GM18907 (cell line): ENCODE measurements at regions not wholly inside any gene's neighbourhood (a gene's known extent, or its start where the extent isn't known, plus 50 kb on each side); places are given as distances from the start of the nearest gene placed in this dataset.
"Not testable (repeated sequence)": the region's sequence is repeated elsewhere in the genome, so short reads cannot be mapped to it uniquely, and the experiment has no call there.

Source experiments
- ATAC-seq: cut with Tn5 transposase; IDR thresholded peaks from one replicate; pipeline ENCODE4 v1.9.1; 2021; ENCODE audit warnings: mild to moderate bottlenecking, moderate library complexity; ENCODE audit not compliant: unreplicated experiment

GRCh38 chr10:4643471-4643870 lies 182.5 kb upstream of the AKR1E2 start:
- no peak for ATAC-seq

DNA sequence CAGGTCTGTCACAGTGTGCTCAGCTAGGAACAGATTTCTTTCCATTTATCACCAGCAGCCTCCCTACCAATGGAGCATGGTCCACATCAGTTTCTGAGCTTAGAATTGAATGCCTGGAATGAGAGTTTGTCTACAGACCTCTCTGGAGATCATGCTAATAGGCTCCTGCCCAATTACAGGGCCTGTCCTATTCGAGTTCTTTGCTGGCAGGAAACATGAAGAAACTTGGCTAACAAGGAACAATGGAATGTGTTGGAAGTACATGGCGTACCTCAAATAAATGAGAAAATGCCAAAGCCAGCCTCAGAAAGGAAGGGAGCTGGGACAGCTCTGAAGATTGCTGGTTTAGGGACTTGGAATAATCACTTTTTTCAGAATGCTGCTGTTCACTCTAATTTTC lies 186.0 kb upstream of the AKR1E2 start:
- ATAC-seq = no peak

DNA sequence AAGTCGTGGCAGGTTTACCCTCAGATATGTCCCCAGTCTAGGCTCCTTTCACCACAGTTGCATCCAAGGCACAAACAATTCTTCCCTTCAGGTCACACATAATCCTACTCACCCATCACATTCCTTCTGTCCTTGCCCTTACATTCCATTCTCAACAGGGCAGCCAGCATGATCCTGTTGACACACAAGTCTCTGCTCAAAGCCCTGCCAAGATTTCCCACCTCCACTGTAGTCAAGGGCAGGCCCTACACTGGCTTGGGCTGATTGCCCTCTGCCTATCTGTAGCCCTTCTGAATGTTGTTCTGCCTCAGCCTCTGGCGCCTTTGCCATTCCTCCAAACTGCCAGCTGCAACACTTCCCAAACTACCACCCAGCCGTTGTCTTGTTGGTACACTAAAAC lies 187.9 kb upstream of the AKR1E2 start:
- ATAC-seq = no peak

- ATAC-seq = no peak
Observed at GRCh38 chr10:4637657-4638056, 188.3 kb upstream of the AKR1E2 start.

GRCh38 chr10:4635883-4636282 lies 190.1 kb upstream of the AKR1E2 start:
- ATAC-seq = no peak

GRCh38 chr10:4635388-4635787 lies 190.6 kb upstream of the AKR1E2 start:
- ATAC-seq = no peak

- ATAC-seq = no peak
Observed at GRCh38 chr10:4633776-4634175, 192.2 kb upstream of the AKR1E2 start.

GRCh38 chr10:4633186-4633585 lies 192.8 kb upstream of the AKR1E2 start:
- no peak for ATAC-seq

GRCh38 chr10:4632757-4633156 lies 193.2 kb upstream of the AKR1E2 start:
- ATAC-seq = no peak

GRCh38 chr10:4626919-4627318 lies 199.1 kb upstream of the AKR1E2 start:
- no peak for ATAC-seq

DNA sequence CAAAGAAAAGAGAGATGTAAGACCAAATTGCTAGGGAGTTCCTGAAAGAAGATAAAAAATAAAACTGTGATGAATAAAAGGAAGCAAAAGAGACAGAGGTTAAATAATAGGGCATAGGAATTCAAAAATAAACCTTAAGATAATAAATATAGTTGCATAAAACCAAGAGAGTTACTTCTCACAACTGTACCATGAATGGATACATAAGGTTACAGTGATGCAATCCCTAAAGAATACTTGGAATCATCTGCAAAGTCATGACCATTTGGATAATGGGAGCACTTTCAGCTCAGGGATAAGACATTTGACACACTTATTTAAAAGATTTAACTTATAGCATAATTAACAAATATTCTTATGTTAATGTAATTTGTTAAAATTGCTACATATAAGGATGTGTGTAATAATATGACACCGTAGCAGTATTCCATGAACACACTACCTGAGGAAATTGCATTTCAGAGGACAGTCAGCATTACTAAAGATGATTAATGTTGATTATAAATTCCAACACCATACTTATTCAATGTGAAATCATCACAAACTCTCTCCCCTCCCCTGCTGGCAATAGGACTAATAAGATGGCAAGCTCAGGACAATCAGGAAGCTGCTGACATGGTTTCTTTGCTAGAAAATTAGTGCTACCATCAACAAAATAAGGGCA lies 202.1 kb upstream of the AKR1E2 start:
- ATAC-seq = no peak

- peak; percentile 88 for ATAC-seq
Observed at GRCh38 chr10:4623200-4623599, 202.8 kb upstream of the AKR1E2 start.

DNA sequence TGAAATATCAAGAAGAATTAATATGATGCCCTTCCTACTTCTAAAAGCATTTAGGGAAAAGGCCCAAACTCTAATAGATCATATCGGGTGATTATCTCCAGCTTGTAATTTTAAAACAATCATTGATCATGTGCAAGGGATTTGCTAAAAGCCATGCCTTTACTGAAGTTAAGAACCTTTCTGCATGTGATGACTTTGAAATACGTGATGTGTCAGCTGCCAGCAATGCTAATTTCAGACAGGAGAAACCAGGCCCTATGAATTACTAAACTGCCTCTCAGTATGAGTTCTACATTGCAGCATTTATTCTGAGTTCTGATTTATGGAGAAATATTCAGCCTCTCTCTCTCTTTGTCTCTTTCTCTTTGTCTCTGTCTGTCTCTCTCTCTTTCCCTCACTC lies 203.6 kb upstream of the AKR1E2 start:
- no peak for ATAC-seq

- no peak for ATAC-seq
Observed at GRCh38 chr10:4617589-4617988, 208.4 kb upstream of the AKR1E2 start.

GRCh38 chr10:4615042-4615441 lies 211.0 kb upstream of the AKR1E2 start:
- no peak for ATAC-seq

DNA sequence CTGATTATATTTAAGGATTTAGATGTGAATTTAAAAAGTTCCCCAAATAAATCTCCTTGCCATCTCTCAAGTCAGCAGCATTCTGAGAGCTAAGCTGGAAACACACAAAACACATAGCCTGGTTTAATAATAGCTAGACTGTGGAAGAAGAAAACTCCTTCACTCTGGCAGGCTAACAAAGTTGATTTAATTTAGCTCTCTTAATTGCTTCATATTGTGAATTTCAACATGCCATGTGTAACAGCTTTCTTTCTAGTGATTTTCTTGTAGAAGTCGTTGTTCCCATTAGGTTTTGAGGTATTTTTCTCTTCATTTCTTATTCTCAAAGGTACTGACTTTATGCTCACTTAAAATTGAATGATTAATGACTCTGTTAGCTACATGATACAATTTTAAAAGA lies 216.8 kb upstream of the AKR1E2 start:
- no peak for ATAC-seq

DNA sequence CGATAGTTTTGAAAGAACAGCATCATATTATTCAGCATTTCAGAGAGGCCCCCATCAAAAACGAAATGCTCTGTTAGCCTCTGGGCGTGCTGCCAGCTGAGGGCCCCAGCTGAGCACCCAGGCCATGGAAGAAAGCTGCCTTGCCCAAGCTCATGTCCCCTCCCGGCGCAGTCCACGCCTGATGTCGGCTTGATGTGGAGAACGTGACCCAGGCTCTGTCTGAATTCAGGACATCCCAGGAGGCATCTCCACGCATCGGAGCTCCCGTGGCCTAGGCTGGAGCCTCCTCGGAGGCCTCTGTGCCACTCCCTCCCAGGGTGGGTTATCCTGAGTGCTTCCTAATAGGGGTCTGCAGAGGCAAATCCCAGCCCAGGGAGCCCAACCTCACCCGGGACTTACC lies 218.3 kb upstream of the AKR1E2 start:
- no peak for ATAC-seq

DNA sequence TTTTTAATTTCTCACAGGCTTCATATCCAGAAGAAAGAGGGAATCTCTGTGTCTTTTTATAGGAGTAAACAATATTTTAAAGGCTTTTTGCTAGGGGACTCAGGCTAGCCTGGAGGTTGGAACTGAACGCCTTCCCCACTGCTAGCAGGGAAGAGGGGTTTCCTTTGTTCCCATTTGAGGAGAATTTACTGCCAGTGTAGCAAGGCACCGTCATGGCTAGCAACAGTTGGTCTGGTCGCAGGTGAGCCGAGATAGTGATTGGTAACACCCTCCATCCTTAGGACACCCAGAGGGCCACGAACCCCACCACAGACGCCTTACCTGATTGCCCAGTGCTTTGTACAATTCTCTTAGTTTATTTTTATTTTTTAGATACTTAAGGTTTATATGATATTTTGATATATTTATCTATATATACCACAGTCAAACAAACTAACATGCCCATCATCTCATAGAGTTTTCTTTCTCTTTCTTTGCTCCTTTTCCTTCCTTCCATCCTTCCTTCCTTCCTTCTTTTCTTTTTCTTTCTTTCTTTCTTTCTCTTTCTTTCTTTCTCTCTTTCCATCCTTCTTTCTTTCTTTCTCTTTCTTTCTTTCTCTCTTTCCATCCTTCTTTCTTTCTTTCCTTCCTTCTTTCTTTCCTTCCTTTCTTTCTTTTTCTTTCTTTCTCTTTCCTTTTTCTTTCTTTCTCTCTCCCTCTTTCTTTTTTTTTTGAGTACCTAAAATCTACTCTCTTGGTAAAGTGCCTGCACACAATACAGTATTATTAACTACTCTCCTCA lies 219.0 kb upstream of the AKR1E2 start:
- ATAC-seq = no peak

GRCh38 chr10:4602764-4603491 lies 223.1 kb upstream of the AKR1E2 start:
- no peak for ATAC-seq

- no peak for ATAC-seq
Observed at GRCh38 chr10:4599471-4599870, 226.5 kb upstream of the AKR1E2 start.

GRCh38 chr10:4597898-4598297 lies 228.1 kb upstream of the AKR1E2 start:
- not testable (repeated sequence) for ATAC-seq

DNA sequence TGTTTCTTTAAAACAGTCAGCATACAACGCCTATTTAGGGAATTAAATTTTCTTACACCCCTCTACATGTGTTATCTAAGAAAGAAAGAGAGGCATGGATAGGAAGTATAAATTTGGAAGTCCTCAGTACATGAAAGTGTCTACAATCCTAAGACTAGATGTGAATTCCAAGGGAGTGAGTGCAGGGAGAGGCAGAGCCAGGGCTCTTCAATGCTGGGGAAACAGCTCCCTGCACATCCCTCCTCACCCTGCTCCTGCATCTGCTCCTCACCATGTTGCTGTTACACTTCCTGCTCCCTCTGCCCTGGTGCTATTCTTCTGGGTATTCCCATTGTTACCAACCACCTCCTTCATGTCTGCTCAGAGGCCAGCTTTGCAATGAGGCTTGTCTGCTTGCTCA lies 229.1 kb upstream of the AKR1E2 start:
- ATAC-seq = no peak
